Superior temporal gyrus (tissue), 1 donor: ENCODE measurements at regions not wholly inside any gene's neighbourhood (a gene's known extent, or its start where the extent isn't known, plus 50 kb on each side); places are given as distances from the start of the nearest gene placed in this dataset.

Experiments
- DNase-seq: peaks from one replicate; pipeline ENCODE4 v3.0.0-alpha.2; 2016; ENCODE audit errors: extremely low spot score

DNA sequence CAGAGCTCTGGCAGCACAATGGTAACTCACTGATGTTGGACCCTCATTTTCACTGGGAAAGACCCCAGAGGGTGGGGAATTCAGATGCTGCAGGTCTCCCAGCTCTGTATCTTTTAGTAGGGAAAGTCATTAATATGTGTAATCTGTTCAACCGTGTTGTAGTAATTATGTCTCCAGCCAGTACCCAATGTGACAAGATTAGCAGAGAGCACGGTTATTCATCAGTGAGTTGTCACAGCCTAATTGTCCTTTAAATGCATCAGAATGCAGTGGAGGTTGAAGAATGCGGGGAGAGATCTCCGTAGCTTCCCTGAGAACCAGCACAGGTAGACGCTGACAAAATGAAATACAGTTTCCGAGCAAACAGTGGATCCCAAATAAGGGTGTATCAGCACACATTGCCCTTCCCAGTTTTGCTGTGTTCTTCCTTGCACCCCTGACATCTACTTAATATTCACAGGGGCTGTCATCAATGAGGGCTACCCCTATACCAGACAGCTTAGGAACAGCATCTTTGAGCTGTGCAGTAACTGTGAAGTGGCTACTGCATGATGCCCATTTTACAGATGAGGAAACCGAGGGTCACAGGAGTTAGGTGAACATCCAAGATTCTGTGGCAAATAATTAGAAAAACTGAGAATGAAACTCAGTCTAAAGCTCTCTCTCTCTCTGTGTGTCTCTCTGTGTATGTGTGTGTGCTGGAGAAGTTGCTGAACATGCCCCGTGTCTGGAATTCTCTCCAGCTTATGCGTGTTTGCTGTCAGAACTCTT lies 430.4 kb upstream of the HS6ST1 start:
- DNase-seq, result no peak

DNA sequence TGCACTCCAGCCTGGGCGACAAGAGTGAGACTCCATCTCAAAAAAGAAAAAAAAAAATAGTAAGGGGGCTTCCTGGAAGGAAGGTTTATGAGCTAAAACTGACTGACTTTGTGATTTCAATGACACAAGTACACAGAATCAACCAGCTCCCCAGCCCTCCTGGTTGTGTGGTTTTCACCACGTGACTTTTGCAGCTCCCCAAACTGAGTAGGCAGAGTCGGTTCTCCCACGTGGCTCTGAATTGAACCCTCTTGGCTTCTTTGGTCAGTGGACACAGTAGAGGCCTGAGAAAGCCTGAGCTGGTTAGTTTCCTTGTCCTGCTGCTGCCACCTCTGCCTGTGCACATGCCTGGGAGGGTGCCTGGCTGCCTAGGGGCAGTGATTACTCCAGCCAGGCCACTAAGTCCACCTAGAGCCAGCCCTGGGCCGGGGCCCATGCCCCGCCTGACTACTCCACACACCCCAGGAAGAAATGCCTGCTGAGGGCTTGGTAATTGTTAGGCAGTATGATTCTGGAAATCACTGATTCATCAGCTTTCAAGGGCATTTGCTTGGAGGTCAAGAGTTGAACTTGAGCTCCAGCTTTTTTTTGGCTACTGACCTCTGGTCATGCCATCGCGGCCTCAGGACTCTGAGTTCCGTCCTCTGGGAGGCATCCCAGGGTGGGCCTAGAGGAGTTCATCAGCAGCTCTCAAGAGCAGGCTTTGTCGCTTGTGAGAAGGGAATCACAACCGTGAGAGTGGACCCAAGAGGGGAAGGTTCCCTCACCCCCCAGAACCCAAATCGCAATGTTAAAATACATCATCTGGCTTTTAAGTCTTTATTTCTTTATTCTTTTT lies 431.9 kb upstream of the HS6ST1 start:
- DNase-seq, result no peak

DNA sequence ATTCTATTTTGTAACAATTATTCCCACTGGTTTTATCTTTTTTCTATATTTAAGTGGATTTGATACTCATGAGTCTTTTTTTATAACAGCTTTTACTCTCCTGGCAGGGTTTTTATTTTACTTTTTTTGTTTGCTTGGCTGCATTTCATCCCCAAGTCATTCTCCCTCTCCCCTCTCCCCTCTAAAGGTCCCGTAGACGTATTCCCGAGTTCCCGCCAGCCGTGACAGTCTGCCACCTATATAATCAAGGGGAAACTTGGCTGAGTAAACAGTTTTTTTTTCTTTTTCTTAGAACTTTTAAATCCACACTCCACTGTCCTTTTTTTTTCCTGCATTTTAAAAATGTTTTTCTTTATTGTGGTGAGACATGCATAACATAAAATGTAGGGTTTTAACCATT lies 433.1 kb upstream of the HS6ST1 start:
- no peak for DNase-seq

DNA sequence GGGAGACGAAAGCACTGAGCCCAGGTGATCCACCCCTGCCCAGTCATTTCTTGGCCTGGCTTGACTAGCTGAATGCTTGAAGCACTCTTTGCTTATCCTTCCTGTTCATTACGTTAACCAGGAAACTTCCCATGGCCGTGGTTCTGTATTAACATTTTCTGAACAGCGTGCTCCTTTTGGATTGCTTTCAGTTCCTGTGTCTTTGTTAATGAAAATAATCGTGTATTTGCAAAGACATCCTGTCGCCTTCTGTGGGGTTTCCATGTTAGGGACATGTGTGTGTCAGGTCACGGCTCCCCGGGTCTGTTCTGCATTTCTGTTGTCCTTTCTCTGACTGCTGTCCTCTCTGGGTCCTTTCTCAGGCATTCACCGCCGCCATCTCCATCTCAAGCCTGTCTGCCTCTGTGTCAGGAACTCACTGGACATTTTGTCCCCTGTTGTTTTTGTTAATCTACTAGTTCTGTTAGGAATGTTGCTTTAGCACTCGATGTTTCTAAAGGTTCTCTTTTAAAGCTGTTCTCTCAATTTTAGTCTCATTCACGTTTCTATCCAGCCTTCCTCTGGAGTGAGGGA lies 434.1 kb upstream of the HS6ST1 start:
- no peak for DNase-seq

DNA sequence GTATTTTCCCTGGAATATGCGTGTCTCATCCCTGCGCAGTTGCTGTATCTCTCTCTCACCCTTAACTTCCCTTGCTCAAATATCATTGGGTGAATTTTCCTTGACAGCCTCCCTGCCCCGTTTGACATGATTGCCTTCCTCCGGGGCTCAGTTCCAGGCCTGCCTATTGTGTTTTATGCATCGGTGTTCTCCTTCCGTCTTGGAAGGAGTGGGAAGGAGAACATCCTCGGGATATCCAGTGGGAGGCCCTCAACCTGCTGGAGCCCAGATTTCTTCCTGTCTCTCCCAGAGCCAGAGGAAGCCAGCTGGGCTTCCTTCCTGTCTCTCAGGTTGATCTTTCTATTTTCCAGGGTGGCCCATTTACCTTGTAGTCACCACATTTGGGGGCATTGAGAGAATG lies 434.7 kb upstream of the HS6ST1 start:
- no peak for DNase-seq

DNA sequence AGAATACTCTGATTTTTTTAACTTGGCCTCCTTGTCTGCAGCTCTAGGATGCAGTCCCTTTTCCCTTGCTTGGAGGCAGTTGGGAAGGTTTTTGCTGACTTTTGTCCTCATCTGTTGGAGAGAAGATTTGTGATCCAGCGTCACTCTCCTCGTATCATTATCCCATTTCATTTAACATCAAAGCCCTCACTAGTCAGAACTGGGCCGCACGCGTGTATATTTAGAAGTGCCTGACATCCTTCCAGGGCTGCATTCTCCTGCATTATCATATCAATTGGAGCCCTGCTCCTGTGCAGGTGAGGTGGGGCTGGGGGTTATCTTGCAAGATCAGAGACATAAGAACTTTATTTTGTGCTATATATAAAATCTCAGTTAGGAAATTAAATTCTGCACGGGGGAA lies 435.1 kb upstream of the HS6ST1 start:
- no peak for DNase-seq

DNA sequence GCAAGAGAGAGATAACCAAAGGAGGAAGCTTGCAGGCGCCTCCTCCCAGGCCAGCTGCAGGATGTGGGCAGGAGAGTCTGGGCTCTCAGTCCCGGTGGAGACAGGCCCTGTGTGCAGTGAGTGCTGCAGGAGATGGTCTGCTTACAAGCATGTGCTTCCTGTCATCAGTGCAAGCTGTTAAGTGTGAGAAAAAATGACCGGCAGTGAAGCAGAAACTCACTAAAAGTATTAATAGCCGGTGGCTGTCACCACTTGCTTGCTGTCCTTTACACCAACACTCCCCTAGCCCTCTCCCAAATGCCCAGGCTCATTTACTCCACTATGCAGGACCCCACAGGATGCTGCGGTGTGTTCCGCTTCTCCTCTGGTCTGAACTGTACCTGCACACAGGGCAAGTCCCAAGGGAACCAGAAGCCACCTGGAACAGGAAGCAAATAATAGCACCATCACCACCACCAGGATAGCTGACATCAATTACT lies 435.6 kb upstream of the HS6ST1 start:
- DNase-seq, result no peak

DNA sequence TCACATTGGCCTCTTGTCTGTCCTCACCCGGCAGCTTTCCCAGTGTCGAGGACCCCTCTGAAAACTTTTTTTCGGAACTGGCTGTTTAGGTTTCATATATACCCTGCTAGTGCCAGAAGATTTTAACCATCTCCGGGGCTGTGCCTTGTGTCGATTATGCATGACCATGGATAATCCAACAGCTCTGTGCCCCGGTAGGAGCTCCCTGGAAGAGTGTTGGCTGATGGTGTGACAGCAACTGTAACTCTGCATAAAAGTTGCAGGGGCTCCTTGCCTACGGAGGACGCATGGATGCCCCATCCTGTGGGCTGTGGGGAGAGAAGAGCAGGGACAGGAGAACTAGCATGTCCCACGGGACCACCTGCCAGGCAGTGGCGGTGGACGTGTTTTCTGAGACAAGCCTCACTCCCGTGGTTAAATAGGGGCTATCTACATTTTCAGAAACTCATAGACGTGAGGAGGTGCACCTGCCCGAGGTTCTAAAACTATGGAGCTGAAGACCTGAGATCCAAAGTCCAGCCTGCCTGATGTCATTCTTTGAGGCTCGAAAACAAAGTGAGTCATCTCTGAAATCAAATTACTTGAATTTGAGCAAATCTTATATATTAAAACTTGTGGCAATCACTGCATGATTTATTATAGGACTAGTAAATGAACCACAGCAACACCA lies 437.2 kb upstream of the HS6ST1 start:
- DNase-seq, result no peak

DNA sequence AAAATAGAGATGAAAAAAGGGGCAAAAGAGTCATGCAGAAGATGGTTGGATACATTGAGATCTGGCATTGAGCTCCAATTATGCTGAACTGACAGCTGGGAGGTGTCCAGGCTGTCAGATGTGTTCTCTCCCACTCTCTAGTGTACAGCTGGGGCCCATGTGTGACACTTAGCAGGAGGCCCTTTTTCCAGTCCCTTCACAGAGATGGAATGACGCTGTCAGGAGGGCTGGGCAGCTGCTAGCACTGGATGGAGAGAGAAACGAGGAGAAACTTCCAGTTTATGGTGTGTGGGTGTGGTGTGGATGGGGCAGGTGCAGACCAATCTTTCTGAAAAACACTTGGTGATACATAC lies 437.7 kb upstream of the HS6ST1 start:
- no peak for DNase-seq

DNA sequence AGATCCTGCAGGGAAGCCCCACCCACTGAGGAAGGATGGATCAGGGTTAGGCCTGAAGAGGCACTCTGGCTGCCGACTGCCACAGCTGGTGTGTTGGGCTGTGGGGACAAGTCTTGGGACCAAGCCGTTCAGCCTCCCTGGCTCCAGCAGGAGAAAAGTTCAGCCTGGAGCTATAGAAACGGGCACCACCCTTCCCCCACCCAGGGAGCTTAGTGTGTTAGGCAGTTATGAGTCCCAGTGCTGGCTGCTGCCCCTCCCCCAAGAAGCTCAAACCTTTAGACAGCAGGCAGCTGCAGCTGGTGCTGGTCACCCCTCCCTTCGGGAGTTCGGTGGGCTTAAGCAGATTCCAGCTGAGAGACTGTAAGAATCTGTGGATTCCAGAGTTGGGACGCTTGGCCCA lies 447.1 kb upstream of the HS6ST1 start:
- DNase-seq, result no peak

DNA sequence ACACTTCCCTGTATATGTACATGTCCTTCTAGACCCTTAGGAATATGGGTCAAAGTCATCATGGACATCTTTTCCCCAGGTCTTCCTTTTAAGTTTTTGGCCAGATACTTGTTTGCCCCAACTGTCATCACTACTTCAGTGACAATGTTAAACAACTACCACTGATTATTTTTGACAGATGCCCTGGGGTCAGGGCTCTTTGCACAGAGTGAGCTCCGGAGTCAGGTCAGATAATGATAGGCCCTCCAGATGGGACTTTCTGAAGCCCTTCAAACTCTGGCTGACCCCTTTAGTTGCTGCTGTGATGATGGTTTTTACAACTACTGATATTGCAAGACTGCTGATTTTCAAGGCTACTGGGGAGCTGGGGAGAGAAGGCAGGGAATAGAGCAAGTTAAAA lies 449.4 kb upstream of the HS6ST1 start:
- no peak for DNase-seq

DNA sequence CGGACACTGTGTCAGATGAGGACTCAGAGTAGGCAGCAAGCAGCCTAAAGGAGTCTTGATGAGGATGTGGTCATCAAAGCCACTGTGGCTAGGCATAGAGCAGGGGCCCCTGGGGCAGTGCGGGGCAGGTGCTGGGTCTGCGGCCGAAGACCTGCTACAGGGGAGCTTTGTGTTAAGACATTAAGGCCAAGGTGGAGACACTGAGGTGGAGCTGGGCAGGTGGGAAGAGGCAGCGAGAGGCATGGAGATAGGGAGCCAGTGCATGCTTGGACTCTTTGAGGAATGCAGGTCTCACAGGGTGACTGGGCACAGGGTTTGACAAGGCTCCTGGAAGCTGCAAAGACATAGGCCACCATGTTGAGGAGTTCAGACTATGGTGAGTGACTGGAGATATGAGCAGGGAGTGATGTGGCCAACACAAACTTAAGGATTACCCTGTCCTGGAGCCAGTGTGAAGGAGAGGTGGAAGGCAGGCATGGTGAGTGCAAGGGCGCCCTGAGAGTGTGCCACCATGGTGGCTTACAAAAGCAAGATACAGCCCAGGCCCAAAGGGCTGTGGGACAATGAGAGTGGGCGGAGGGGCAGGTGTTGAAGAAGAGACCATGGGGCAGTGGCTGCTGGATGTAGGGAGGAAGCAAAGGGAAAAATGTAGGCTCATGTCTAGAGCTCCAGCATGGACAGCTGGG lies 450.9 kb upstream of the HS6ST1 start:
- no peak for DNase-seq

DNA sequence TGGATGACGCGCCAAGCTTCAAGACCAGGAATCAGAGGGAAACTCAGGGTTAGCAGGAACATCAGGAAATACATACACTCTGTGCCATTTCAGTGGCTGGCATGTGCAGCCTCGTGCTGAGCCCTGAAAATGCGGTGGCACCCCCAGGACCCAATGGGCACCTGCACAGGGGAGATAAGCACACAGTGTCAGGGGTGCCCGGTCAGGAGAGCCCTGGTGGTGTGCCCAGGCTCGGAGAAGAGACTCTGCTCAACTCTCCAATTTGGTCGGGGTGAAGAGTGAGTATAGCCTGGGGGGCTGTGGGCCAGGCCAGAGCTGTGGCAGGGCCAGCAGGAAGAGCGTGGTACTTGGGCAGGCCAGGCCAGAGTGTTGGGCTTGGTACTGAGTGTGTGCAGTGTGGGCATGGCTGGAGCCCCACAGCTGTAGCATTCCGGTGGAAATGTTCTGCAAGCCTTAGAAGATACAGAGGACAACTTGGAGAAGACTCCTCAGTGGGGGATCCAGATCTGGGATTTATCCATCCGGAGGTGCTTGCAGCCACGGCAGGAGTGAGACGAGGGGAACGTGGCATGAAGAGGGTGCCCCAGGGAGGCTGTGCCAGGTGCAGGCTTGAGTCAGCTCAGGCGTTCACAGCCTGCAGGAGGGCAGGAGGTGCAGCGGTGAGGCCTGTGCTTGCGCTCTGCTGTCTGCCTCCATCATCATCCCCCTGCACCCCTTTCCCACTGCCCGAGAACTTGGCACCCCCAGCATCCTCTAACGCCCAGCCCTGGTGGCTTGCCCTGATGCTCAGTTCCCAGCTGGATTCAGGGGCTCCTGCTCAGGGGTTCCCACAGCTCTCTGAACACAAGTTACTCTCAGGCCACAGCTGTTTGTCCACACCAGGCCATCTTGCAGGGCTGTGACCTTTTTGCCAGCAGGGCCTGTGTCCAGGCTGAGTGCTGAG lies 451.7 kb upstream of the HS6ST1 start:
- DNase-seq, result no peak

DNA sequence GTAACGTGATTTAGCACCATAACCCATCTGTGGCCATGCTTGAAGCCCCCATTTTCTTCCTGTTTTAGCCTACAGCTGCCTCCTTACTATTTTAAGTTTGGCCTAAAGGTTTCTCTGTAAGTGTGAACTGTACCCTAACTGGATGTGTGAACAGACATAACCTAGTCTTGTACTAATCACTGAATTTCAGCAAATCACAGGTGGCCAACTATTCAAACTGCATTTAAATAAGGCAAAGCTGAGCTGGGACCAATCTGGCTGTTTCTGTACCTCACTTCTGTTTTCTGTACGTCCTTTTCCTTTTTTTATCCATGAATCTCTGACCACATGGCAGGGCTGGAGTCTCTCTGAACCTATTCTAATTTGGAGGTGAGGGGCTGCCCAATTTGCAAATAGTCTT lies 452.7 kb upstream of the HS6ST1 start:
- DNase-seq, result no peak

DNA sequence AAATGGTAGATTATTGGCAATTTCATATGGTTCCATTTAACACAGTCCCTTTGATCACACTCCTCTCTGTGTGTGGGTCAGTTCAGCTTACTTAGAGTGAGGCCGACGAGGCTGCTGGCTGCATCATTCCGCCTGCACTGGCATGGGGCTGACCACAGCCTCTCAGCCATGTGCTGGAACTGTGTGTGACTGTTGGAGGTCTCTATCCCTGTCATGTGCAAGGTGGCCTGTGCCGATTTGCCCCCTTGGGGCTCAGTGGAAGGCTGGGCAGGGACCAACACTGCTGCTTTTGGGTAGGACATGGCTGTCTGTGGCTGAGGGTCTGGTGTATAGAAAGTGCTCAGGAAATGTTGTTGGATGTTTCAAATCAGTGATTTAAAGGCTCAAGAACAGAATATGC lies 454.0 kb upstream of the HS6ST1 start:
- no peak for DNase-seq

DNA sequence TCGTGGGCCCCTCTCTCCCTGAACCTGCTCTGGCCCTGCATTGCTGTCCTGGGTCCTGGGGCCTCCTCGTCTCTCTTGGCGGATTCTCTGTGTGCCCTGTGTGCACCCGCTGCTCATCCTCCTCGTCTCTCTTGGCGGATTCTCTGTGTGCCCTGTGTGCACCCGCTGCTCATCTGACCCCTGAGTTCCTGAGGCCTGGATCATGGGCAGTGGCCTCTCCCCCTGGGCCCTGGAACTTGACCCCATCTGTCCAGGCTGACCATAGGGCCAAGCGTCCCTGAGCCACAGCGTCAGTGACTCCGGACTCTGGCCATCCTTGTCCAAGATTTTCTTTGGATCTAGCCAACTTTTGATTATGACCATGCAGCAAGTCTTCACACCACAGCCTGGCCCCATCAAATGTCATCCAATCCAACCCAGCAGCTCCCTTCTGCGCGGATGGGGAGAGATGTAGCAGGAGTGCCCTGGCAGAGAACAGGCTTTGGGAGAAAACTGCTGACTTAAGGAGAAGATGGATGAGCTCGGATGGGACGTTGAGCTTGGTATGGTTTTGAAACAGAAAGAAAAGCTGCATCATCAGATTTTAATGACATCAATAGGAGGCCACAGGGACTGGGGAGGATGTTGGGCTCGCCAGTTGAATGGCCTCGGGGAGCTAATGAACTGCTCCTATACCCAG lies 455.1 kb upstream of the HS6ST1 start:
- no peak for DNase-seq

DNA sequence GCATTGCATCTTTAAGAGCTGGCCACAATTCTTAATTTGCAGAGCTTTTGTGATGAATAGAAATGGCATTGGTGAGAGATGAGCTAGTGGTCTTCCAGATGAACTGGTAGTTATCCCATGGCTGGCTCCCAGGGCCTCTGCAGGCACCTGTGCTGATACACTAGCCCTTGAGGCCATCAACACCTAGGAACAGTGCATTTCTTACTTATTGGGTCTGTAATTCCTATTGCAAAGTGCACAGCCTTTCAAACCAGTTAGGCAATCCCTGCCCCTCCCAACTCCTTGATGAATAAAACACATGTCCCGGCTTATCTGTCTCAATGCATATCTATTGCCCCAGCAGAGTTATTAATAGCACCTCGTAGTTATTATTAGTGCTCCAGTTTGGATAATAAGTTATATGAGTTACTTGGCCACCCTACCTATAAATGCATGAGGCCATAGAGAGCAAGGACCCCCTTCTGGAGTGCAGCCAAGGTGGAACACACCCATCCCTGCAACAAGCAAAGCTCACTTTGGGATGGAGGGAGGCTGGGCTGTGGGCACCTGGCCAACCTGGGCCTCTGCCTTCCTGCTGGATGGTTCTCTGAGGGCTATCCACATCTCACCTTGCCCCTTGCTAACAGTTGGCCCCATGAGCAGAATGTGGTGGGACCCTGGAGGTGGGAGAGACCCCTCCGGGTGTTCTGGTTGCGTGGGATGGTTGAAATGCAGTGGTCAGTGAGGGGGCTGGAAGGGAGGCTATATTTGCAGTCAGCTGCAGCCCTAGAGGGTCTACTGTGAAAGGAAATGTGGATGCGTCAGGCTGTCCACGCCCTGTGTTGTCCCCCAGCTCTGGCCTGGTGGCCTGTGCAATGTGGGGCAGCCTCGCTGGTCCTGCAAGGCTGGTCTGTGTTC lies 455.9 kb upstream of the HS6ST1 start:
- no peak for DNase-seq

DNA sequence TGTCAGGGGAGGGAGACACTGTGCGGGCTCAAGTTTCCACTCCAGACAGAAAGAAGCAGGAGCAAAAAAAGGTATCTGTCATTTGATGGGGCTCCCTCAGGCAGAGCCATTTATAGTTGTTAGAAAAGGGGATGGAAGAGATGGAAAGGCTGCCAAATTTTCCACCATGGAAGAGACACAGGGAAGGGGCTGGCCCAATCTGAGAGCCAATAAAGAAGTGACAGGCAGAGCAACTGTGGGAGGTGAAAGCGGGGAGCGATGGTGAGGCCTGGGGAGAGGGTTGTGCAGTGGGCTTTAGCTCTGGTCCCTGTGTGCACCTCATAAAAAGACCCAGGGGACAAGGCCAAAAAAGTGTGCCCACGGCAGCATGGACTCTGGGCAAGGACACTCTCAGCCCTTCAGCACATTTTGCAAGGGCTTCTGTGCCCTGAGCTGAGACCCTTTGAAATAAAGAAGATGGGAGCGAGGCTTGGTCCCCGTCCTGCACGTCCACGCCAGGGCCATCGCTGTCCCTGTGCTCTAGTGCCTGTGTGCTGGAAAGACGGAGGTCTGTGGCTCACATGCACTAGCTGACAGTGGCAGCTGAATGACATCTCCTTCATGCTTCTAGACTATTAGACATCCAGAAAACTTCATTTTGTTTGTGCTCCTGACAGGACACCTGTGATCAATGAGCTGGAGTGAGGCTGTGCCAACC lies 456.7 kb upstream of the HS6ST1 start:
- DNase-seq, result no peak
